ENCODE measurements at regions not wholly inside any gene's neighbourhood (a gene's known extent, or its start where the extent isn't known, plus 50 kb on each side); places are given as distances from the start of the nearest gene placed in this dataset.

GRCh38 chr2:121043061-121043826, 241.8 kb downstream of the TFCP2L1 start:
- Histone ChIP-seq H3K27me3 (ENCODE audit: insufficient read depth, low read length) (peaks cover 46% of the 10 kb centered on the region), H2AFZ (ENCODE audit: low read length, unreplicated experiment) (no peak overlapping the region), H3K36me3 (ENCODE audit: insufficient read depth, low read length) (no peaks in the 10 kb centered on the region), H3K27ac (ENCODE audit: low read depth, low read length) (no peak overlapping the region), H3K4me1 (ENCODE audit: control insufficient read depth, insufficient read depth, low read length, unreplicated experiment) (no peaks in the 10 kb centered on the region), H3K4me3 (ENCODE audit: low read depth, low read length) (no peak overlapping the region), H3K79me2 (ENCODE audit: control insufficient read depth, insufficient read depth, low read length, unreplicated experiment) (no peaks in the 10 kb centered on the region)

- Histone ChIP-seq H3K79me2 (ENCODE audit: control insufficient read depth, insufficient read depth, low read length, unreplicated experiment) (no peaks in the 10 kb centered on the region), H2AFZ (ENCODE audit: low read length, unreplicated experiment) (no peak overlapping the region), H3K4me3 (ENCODE audit: low read depth, low read length) (no peak overlapping the region), H3K27ac (ENCODE audit: low read depth, low read length) (no peak overlapping the region), H3K36me3 (ENCODE audit: insufficient read depth, low read length) (no peaks in the 10 kb centered on the region), H3K27me3 (ENCODE audit: insufficient read depth, low read length) (peaks cover 40% of the 10 kb centered on the region), H3K4me1 (ENCODE audit: control insufficient read depth, insufficient read depth, low read length, unreplicated experiment) (no peaks in the 10 kb centered on the region)
Measured at GRCh38 chr2:121043827-121044222, 241.2 kb downstream of the TFCP2L1 start.

- Histone ChIP-seq H3K4me1 (ENCODE audit: control insufficient read depth, insufficient read depth, low read length, unreplicated experiment) (no peaks in the 10 kb centered on the region), H3K79me2 (ENCODE audit: control insufficient read depth, insufficient read depth, low read length, unreplicated experiment) (no peaks in the 10 kb centered on the region), H2AFZ (ENCODE audit: low read length, unreplicated experiment) (no peak overlapping the region)
Measured at GRCh38 chr2:121044412-121044811, 240.6 kb downstream of the TFCP2L1 start.

GRCh38 chr2:121045245-121045644, 239.8 kb downstream of the TFCP2L1 start:
- Histone ChIP-seq H3K4me1 (ENCODE audit: control insufficient read depth, insufficient read depth, low read length, unreplicated experiment) (no peaks in the 10 kb centered on the region), H3K27me3 (ENCODE audit: insufficient read depth, low read length) (peaks cover 29% of the 10 kb centered on the region)

More at GRCh38 chr2:121044412-121044811, 240.6 kb downstream of the TFCP2L1 start:
- H3K36me3 ChIP-seq (ENCODE audit: insufficient read depth, low read length), result no peaks in the 10 kb centered on the region
- peaks cover 34% of the 10 kb centered on the region for H3K27me3 ChIP-seq (ENCODE audit: insufficient read depth, low read length)
- H3K27ac ChIP-seq (ENCODE audit: low read depth, low read length), result no peak overlapping the region
- no peak overlapping the region for H3K4me3 ChIP-seq (ENCODE audit: low read depth, low read length)

GRCh38 chr2:121046335-121046734, 238.7 kb downstream of the TFCP2L1 start:
- Histone ChIP-seq H3K4me3 (ENCODE audit: low read depth, low read length) (no peak overlapping the region), H3K27ac (ENCODE audit: low read depth, low read length) (no peak overlapping the region), H3K4me1 (ENCODE audit: control insufficient read depth, insufficient read depth, low read length, unreplicated experiment) (no peaks in the 10 kb centered on the region), H3K79me2 (ENCODE audit: control insufficient read depth, insufficient read depth, low read length, unreplicated experiment) (no peaks in the 10 kb centered on the region), H2AFZ (ENCODE audit: low read length, unreplicated experiment) (no peak overlapping the region), H3K36me3 (ENCODE audit: insufficient read depth, low read length) (no peaks in the 10 kb centered on the region), H3K27me3 (ENCODE audit: insufficient read depth, low read length) (peaks cover 24% of the 10 kb centered on the region)

More at GRCh38 chr2:121045245-121045644, 239.8 kb downstream of the TFCP2L1 start:
- Histone ChIP-seq H3K79me2 (ENCODE audit: control insufficient read depth, insufficient read depth, low read length, unreplicated experiment) (no peaks in the 10 kb centered on the region), H3K4me3 (ENCODE audit: low read depth, low read length) (no peak overlapping the region), H3K27ac (ENCODE audit: low read depth, low read length) (no peak overlapping the region), H3K36me3 (ENCODE audit: insufficient read depth, low read length) (no peaks in the 10 kb centered on the region), H2AFZ (ENCODE audit: low read length, unreplicated experiment) (no peak overlapping the region)

GRCh38 chr2:121047383-121047782, 237.6 kb downstream of the TFCP2L1 start:
- Histone ChIP-seq H3K36me3 (ENCODE audit: insufficient read depth, low read length) (no peaks in the 10 kb centered on the region), H3K4me1 (ENCODE audit: control insufficient read depth, insufficient read depth, low read length, unreplicated experiment) (no peaks in the 10 kb centered on the region), H3K27ac (ENCODE audit: low read depth, low read length) (no peak overlapping the region), H2AFZ (ENCODE audit: low read length, unreplicated experiment) (no peak overlapping the region), H3K4me3 (ENCODE audit: low read depth, low read length) (no peak overlapping the region), H3K27me3 (ENCODE audit: insufficient read depth, low read length) (peaks cover 15% of the 10 kb centered on the region), H3K79me2 (ENCODE audit: control insufficient read depth, insufficient read depth, low read length, unreplicated experiment) (no peaks in the 10 kb centered on the region)

- no peaks in the 10 kb centered on the region; the same call in none of the 2 replicates for H3K27me3 ChIP-seq (ENCODE audit: insufficient read depth, low read length)
- H2AFZ ChIP-seq (ENCODE audit: low read length, unreplicated experiment), result no peak overlapping the region
- H3K4me3 ChIP-seq (ENCODE audit: low read depth, low read length), result no peak overlapping the region
- no peaks in the 10 kb centered on the region for H3K36me3 ChIP-seq (ENCODE audit: insufficient read depth, low read length)
- no peaks in the 10 kb centered on the region for H3K79me2 ChIP-seq (ENCODE audit: control insufficient read depth, insufficient read depth, low read length, unreplicated experiment)
- no peak overlapping the region for H3K27ac ChIP-seq (ENCODE audit: low read depth, low read length)
- no peaks in the 10 kb centered on the region for H3K4me1 ChIP-seq (ENCODE audit: control insufficient read depth, insufficient read depth, low read length, unreplicated experiment)
Measured at GRCh38 chr2:121049131-121049530, 235.9 kb downstream of the TFCP2L1 start.

- H3K4me3 ChIP-seq (ENCODE audit: low read depth, low read length), result no peak overlapping the region
- H3K27me3 ChIP-seq (ENCODE audit: insufficient read depth, low read length), result no peaks in the 10 kb centered on the region; the same call in none of the 2 replicates
- no peak overlapping the region for H2AFZ ChIP-seq (ENCODE audit: low read length, unreplicated experiment)
- H3K4me1 ChIP-seq (ENCODE audit: control insufficient read depth, insufficient read depth, low read length, unreplicated experiment), result no peaks in the 10 kb centered on the region
- no peaks in the 10 kb centered on the region for H3K36me3 ChIP-seq (ENCODE audit: insufficient read depth, low read length)
- H3K79me2 ChIP-seq (ENCODE audit: control insufficient read depth, insufficient read depth, low read length, unreplicated experiment), result no peaks in the 10 kb centered on the region
- no peak overlapping the region for H3K27ac ChIP-seq (ENCODE audit: low read depth, low read length)
Measured at GRCh38 chr2:121049950-121050585, 234.9 kb downstream of the TFCP2L1 start.

GRCh38 chr2:121051311-121051710, 233.7 kb downstream of the TFCP2L1 start:
- Histone ChIP-seq H3K79me2 (ENCODE audit: control insufficient read depth, insufficient read depth, low read length, unreplicated experiment) (no peaks in the 10 kb centered on the region), H3K4me3 (ENCODE audit: low read depth, low read length) (no peak overlapping the region), H2AFZ (ENCODE audit: low read length, unreplicated experiment) (no peak overlapping the region), H3K27ac (ENCODE audit: low read depth, low read length) (no peak overlapping the region), H3K36me3 (ENCODE audit: insufficient read depth, low read length) (no peaks in the 10 kb centered on the region), H3K4me1 (ENCODE audit: control insufficient read depth, insufficient read depth, low read length, unreplicated experiment) (no peaks in the 10 kb centered on the region), H3K27me3 (ENCODE audit: insufficient read depth, low read length) (peaks cover 2% of the 10 kb centered on the region)

- Histone ChIP-seq H3K27me3 (ENCODE audit: insufficient read depth, low read length) (peaks cover 6% of the 10 kb centered on the region), H2AFZ (ENCODE audit: low read length, unreplicated experiment) (no peak overlapping the region), H3K4me3 (ENCODE audit: low read depth, low read length) (no peak overlapping the region), H3K4me1 (ENCODE audit: control insufficient read depth, insufficient read depth, low read length, unreplicated experiment) (no peaks in the 10 kb centered on the region), H3K27ac (ENCODE audit: low read depth, low read length) (no peak overlapping the region), H3K36me3 (ENCODE audit: insufficient read depth, low read length) (no peaks in the 10 kb centered on the region), H3K79me2 (ENCODE audit: control insufficient read depth, insufficient read depth, low read length, unreplicated experiment) (no peaks in the 10 kb centered on the region)
Measured at GRCh38 chr2:121052023-121052422, 233.0 kb downstream of the TFCP2L1 start.

- H3K4me3 ChIP-seq (ENCODE audit: low read depth, low read length), result no peak overlapping the region
- H3K36me3 ChIP-seq (ENCODE audit: insufficient read depth, low read length), result no peaks in the 10 kb centered on the region
- H3K27me3 ChIP-seq (ENCODE audit: insufficient read depth, low read length), result peaks cover 6% of the 10 kb centered on the region
- H3K27ac ChIP-seq (ENCODE audit: low read depth, low read length), result no peak overlapping the region
- H2AFZ ChIP-seq (ENCODE audit: low read length, unreplicated experiment), result no peak overlapping the region
- no peaks in the 10 kb centered on the region for H3K4me1 ChIP-seq (ENCODE audit: control insufficient read depth, insufficient read depth, low read length, unreplicated experiment)
- no peaks in the 10 kb centered on the region for H3K79me2 ChIP-seq (ENCODE audit: control insufficient read depth, insufficient read depth, low read length, unreplicated experiment)
Measured at GRCh38 chr2:121052521-121052920, 232.5 kb downstream of the TFCP2L1 start.

Measured in ACC112 (cell line).